Loucy (cell line): ENCODE measurements at regions not wholly inside any gene's neighbourhood (a gene's known extent, or its start where the extent isn't known, plus 50 kb on each side); places are given as distances from the start of the nearest gene placed in this dataset.

ENCODE experiments used
- CTCF ChIP-seq: fragments of 200-600 bp; sonication (generic); conservative IDR thresholded peaks from 2 replicates; pipeline ENCODE4 v1.5.1; 2014; ENCODE audit warnings: mild to moderate bottlenecking, antibody characterized with exemption, low read length
- EZH2phosphoT487 ChIP-seq: fragments of 200-600 bp; IDR thresholded peaks from 2 replicates; pipeline ENCODE4 v1.6.1; 2018; ENCODE audit warnings: antibody characterized with exemption, mild to moderate bottlenecking, moderate library complexity, borderline replicate concordance

DNA sequence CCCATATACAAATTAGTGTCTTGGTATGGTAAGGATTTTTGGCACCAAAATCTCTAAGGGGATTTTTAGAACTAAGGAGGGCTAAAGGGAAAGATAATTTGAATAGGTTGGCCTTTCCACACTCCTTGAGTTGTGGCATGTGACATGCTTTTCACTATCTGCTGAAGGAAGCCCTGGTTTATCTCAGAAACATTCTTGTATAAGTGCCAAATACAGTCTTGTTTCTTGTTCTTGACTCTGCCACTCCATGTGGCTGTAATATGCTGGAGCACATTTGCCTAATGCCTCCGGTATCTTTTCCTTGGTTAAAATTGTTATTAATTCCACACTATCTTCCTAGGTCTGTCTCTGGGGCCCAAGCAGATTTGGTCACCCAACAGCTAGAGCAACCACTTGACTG is 457.0 kb downstream of the USP25 start:
- no peak for TF ChIP-seq CTCF
- TF ChIP-seq EZH2phosphoT487, result no peak
